Kidney epithelial cell (primary cell): ENCODE measurements at regions not wholly inside any gene's neighbourhood (a gene's known extent, or its start where the extent isn't known, plus 50 kb on each side); places are given as distances from the start of the nearest gene placed in this dataset.

Experiments
- DNase-seq: peaks from one replicate; pipeline ENCODE4 v3.0.0-alpha.2; 2010; ENCODE audit warnings: low read depth
- H3K27me3 ChIP-seq: 2 replicates; pipeline ENCODE4 v1.6.0; 2011; ENCODE audit warnings: low read length; ENCODE audit not compliant: control insufficient read depth, insufficient read depth
- H3K36me3 ChIP-seq: 2 replicates; pipeline ENCODE4 v1.5.1; 2011; ENCODE audit warnings: low read length; ENCODE audit not compliant: control insufficient read depth, insufficient read depth
- H3K4me3 ChIP-seq: 2 replicates; pipeline ENCODE4 v1.5.1; 2011; ENCODE audit warnings: low read depth, mild to moderate bottlenecking, control low read depth, low read length
- TF ChIP-seq, protein P1 (sequence below): IDR thresholded peaks from 2 replicates; pipeline ENCODE4 v1.5.1; 2011; ENCODE audit warnings: mild to moderate bottlenecking, moderate library complexity, low read length, control low read depth, inconsistent platforms; ENCODE audit not compliant: insufficient read depth, poor library complexity, severe bottlenecking

DNA sequence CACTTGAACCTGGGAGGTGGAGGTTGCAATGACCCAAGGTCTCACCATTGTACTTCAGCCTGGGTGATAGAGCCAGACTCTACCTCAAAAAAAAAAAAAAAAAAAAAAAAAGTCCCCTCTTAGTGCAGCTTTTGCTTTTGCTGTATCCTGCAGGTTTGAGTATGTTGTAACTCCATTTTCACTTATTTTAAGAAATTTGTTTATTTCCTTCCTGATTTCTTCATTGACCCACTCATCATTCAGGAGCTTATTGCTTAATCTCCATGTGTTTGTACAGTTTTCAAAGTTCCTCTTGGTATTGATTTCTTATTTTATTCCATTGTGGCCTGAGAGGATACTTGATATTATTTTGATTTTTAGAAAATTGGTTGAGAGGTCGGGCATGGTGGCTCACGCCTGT lies 50.9 kb upstream of the AK4 start:
- TF ChIP-seq, protein P1, sequence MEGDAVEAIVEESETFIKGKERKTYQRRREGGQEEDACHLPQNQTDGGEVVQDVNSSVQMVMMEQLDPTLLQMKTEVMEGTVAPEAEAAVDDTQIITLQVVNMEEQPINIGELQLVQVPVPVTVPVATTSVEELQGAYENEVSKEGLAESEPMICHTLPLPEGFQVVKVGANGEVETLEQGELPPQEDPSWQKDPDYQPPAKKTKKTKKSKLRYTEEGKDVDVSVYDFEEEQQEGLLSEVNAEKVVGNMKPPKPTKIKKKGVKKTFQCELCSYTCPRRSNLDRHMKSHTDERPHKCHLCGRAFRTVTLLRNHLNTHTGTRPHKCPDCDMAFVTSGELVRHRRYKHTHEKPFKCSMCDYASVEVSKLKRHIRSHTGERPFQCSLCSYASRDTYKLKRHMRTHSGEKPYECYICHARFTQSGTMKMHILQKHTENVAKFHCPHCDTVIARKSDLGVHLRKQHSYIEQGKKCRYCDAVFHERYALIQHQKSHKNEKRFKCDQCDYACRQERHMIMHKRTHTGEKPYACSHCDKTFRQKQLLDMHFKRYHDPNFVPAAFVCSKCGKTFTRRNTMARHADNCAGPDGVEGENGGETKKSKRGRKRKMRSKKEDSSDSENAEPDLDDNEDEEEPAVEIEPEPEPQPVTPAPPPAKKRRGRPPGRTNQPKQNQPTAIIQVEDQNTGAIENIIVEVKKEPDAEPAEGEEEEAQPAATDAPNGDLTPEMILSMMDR = no peak
- H3K36me3 ChIP-seq = no peaks in the 10 kb centered on the region
- DNase-seq = no peak
- H3K27me3 ChIP-seq = no peaks in the 10 kb centered on the region
- H3K4me3 ChIP-seq = no peak overlapping the region
